Ishikawa (cell line): ENCODE measurements at regions not wholly inside any gene's neighbourhood (a gene's known extent, or its start where the extent isn't known, plus 50 kb on each side); places are given as distances from the start of the nearest gene placed in this dataset.

ENCODE experiments used
- EGR1 ChIP-seq: IDR thresholded peaks from 2 replicates; pipeline ENCODE4 v1.6.1; 2012
- EP300 ChIP-seq: IDR thresholded peaks from 2 replicates; pipeline ENCODE4 v1.6.1; 2012; ENCODE audit warnings: borderline replicate concordance
- FOXM1 ChIP-seq: IDR thresholded peaks from 2 replicates; pipeline ENCODE4 v1.6.1; 2012; ENCODE audit warnings: low read depth, borderline replicate concordance
- RAD21 ChIP-seq: IDR thresholded peaks from 2 replicates; pipeline ENCODE4 v1.6.1; 2012; ENCODE audit warnings: low read depth
- TAF1 ChIP-seq: IDR thresholded peaks from 2 replicates; pipeline ENCODE4 v1.6.1; 2012; ENCODE audit warnings: low read depth, mild to moderate bottlenecking
- TCF12 ChIP-seq: IDR thresholded peaks from 2 replicates; pipeline ENCODE4 v1.6.1; 2012; ENCODE audit warnings: low read depth
- TF ChIP-seq, protein P1 (sequence below): IDR thresholded peaks from 2 replicates; pipeline ENCODE4 v1.6.1; 2012

DNA sequence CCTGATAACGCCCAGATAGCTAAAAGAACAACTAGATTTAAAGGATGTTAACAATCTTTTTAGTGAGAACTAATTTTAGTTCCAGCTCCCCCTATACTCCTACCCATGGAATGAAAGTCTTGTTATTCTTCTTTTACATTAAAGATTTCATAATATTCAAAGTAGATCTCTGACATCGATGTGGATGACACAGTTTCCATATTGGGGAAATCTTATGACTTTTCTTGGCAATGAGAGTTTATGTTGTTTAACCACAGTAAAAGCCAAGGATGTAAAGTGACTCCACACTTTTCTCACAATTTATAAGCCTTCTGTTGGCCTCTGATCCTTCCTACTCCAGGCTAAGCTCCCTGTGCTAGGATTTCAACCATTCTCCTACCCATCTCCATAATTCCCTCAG, 332.6 kb upstream of the KCNMB2 start:
- TF ChIP-seq TAF1 (no peak), RAD21 (no peak), EP300 (no peak), TCF12 (no peak), FOXM1 (no peak), EGR1 (no peak)
- TF ChIP-seq, protein P1, sequence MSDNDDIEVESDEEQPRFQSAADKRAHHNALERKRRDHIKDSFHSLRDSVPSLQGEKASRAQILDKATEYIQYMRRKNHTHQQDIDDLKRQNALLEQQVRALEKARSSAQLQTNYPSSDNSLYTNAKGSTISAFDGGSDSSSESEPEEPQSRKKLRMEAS, result no peak
